SIG-M5 treated with dmso at 0.1 percent for 504 hours (cell line): ENCODE measurements at regions not wholly inside any gene's neighbourhood (a gene's known extent, or its start where the extent isn't known, plus 50 kb on each side); places are given as distances from the start of the nearest gene placed in this dataset.
A peak's percentile ranks its signal among the peaks of the same experiment; 100 is the strongest.

Source experiments
- DNase-seq: peaks from one replicate; lab custom pipeline; 2025; ENCODE audit not compliant: unreplicated experiment; lab: John Stamatoyannopoulos, UW

- DNase-seq: no peak
Measured at GRCh38 chr1:50295566-50295965, 127.7 kb downstream of the DMRTA2 start.

GRCh38 chr1:50292276-50292675 is 131.0 kb downstream of the DMRTA2 start:
- no peak for DNase-seq

DNA sequence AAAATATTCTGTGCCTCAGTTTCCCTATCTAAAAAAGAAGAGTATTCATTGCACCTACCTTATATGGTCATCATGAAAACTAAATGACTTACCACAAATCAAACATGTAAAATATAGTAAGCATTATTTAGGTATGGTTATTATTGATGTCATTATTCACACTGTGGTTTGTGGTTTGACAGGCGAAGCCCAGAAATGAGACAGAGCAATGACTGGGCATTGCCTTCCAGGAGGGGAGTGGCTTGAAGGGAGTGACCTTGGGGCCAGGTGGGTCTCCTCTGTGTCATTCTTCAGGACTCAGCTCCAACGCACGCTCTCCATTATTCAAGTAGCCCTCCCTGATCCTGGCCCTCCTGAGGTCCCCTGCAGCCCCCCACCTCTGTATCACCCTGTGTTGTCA is 133.7 kb downstream of the DMRTA2 start:
- no peak for DNase-seq

DNA sequence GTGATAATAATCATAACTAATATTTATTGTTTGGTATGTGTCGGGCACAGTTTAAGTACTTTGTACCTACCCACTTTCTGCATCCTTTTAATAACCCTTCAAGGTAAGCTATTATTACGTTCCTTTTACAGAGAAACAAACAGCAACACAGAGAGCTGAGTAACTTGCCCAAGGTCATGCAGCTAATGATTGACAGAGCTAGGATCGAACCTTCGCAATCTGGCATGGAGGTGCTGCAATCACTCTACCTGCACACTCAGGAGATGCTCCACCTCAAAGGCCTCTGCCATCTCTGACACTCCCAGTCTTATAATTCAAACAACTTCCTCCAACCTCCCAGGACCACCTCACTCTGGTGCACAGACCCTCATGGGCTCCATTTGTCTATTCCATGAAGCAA is 137.2 kb downstream of the DMRTA2 start:
- DNase-seq: no peak

- peak; percentile 9 for DNase-seq
Measured at GRCh38 chr1:50279622-50280330, 143.5 kb downstream of the DMRTA2 start.

DNA sequence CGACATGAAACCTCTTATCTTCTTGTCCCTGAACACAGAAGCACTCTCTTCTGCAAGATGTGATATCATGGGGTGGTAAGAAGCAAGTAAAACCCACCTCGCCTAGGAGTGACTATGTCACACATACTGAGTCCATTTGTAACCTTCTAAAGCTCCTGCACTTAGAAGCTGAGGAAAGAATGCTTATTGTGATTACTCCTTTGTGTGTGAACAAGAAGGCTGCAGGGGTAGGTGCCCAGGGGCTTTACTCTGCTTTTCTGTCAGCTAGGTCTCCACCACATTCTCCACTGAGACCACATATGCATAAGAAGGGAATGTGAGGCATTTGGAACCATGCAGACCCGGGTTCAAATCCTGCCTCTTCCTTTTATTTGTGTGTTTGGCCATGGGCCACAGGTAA is 144.3 kb downstream of the DMRTA2 start:
- no peak for DNase-seq

DNA sequence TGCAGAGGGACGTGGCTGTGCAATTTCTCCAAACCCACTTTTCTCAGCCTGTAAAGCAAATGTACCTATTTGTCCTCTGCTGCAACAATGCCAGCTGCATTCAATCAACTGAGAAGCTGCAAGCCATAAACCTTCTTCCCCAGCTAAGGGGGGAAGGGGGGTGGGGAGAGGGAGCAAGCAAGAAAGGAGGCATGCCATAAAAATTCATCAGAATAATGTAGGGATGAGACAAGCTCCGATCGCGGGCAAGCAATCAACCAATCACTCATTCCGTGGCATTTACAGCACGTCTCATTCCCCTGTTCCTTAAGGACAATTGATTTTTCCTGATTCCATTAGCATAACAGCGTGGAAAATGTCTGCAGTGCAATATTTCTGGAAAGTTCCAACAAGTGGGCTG is 144.8 kb downstream of the DMRTA2 start:
- no peak for DNase-seq

GRCh38 chr1:50275566-50275965 is 147.7 kb downstream of the DMRTA2 start:
- DNase-seq: no peak

DNA sequence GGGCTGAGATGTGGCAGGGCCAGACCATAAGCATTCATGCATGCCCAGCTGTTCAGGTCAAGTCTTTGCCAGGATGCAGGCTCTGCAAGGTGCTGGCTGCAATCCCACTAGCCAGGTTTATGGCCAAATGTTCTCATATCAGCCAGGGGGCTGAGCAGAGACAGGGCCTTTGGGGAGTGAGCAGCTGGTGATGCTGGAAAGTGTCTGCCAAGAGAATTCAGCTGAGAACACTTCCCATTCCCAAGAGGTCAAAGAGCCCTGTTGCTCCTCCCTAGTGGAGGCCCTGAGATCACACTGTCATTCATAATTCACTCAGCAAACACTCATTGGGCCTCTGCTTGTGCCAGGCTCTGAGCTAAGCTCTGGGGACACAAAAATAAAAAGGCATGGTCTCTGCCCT is 150.3 kb downstream of the DMRTA2 start:
- no peak for DNase-seq

GRCh38 chr1:50271968-50272578 is 151.2 kb downstream of the DMRTA2 start:
- peak; percentile 16 for DNase-seq

DNA sequence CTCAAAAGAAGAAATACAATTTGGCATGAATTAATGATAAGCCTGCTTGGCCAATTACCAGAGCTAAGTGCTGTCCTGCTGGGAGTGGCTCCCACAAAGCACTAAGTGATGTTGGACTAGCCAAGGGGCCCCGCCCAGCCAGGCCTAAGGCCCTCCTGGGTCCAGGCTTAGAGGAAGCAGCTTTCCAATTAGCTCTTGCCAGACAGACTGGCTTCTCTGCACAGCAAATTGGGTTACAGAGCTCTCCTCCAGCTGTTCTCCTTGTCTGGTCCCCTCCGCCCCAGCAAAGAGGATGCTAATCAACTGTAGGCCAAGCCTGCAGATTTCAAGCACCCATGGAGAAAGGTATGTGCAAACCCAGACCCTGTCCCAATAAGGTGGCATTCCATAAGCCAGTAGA is 151.9 kb downstream of the DMRTA2 start:
- DNase-seq: no peak

DNA sequence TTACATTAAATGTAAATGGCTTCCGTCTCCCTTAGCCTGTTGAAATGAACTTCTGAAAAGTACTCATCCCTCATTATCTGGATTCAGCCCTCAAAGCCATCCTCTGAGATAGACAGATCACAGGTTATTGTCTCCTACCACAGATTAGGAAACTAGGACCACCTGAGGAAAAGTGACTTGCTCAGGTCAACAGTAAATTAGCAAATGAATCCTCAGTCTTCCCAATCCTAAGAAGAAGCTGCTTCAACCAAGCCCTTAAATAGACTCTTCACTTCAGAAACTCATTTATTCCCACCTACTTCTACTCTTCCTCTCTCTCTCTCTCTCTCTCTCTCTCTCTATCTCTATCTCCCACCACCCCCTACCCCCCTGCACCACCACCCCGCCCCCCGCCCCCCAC is 152.3 kb downstream of the DMRTA2 start:
- no peak for DNase-seq

DNA sequence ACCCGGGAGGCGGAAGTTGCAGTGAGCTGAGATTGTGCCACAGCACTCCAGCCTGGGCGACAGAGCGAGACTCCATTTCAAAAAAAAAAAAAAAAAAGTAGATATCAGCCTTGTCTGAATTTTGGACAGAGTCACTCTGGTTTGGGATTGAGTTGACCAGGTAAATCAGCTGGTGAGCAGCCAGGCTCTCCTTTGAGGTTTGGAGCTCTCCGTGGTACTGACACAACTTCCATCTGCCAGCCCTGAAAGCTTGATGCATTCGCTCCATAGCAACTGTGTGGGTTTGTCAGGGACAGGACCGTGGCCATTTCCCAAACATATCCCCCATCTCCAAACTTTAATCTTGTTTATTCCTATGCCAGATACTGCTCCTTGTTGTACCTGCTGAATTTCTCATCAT is 155.2 kb downstream of the DMRTA2 start:
- DNase-seq: no peak

DNA sequence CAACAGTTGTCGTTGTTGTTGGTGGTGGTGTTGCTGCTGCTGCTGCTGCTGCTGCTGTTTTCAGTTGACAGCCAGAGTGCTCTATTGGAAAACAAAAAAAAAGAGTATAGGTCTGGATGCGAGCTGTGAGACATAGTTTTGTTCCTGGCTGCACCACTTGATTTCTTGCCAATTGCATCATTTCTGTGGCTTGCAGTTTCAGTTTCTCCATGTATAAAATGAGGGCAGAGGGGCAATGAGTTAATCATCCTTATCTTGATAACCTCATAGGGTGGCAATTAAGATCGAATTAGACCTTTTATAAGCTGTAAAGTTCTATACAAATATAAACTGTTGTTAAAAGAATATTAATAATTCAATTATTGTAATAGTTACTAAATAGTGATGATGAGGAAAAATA is 156.7 kb downstream of the DMRTA2 start:
- no peak for DNase-seq

GRCh38 chr1:50265790-50266314 is 157.1 kb downstream of the ELAVL4 start:
- no peak for DNase-seq

DNA sequence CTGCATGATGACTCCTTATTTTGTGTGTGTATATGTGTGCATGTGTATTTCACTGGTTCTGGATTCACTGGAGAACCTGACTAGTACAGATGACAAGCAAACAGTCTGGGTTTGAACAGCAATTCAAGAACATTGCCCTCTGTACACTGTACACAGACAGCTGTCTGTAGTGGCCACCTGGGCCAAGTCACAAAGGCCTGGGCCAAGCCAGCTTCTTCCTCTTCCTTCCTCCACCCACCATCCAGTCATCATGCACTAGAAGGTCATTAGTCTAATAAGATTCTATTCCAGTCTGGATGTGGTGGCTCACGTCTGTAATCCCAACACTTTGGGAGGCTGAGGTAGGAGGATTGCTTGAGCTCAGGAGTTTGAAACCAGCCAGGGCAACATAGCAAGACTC is 155.9 kb downstream of the ELAVL4 start:
- DNase-seq: no peak

GRCh38 chr1:50262436-50262835 is 153.7 kb downstream of the ELAVL4 start:
- no peak for DNase-seq

GRCh38 chr1:50261951-50262350 is 153.2 kb downstream of the ELAVL4 start:
- no peak for DNase-seq

- DNase-seq: no peak
Measured at GRCh38 chr1:50257940-50258685, 149.4 kb downstream of the ELAVL4 start.

- DNase-seq: no peak
Measured at GRCh38 chr1:50257029-50257428, 148.3 kb downstream of the ELAVL4 start.
